OCI-LY3 (cell line): ENCODE measurements at regions not wholly inside any gene's neighbourhood (a gene's known extent, or its start where the extent isn't known, plus 50 kb on each side); places are given as distances from the start of the nearest gene placed in this dataset.

Source experiments
- H2AFZ ChIP-seq: fragments of 200-600, 300-600 bp; shearing (Covaris generic); 2 replicates; pipeline ENCODE4 v1.6.0; 2014; ENCODE audit warnings: antibody characterized with exemption, low read depth, low read length
- H3K27ac ChIP-seq: fragments of 200-600, 300-600 bp; sonication (generic); 2 replicates; pipeline ENCODE4 v1.5.1; 2014; ENCODE audit warnings: mild to moderate bottlenecking, low read length, moderate library complexity, mixed read lengths
- H3K27me3 ChIP-seq: fragments of 200-600, 300-600 bp; sonication (generic); 2 replicates; pipeline ENCODE4 v1.6.1; 2014; ENCODE audit warnings: low read depth, low read length, mixed read lengths
- H3K36me3 ChIP-seq: fragments of 200-600, 300-600 bp; sonication (generic); replicated peaks from 2 replicates; pipeline ENCODE3; 2014; ENCODE audit warnings: low read depth, low read length, mixed read lengths
- H3K4me1 ChIP-seq: fragments of 300-600, 200-600 bp; sonication (generic); 2 replicates; pipeline ENCODE4 v1.6.1; 2014; ENCODE audit warnings: low read length, mixed read lengths
- H3K4me2 ChIP-seq: fragments of 200-600, 300-600 bp; sonication (generic); 2 replicates; pipeline ENCODE4 v1.6.1; 2014; ENCODE audit warnings: low read length, mixed read lengths
- H3K4me3 ChIP-seq: fragments of 300-600, 200-600 bp; sonication (generic); 2 replicates; pipeline ENCODE4 v1.5.1; 2014; ENCODE audit warnings: antibody characterized with exemption, mild to moderate bottlenecking, low read length, moderate library complexity
- H3K79me2 ChIP-seq: fragments of 300-600, 200-600 bp; shearing (Covaris generic); 2 replicates; pipeline ENCODE4 v1.6.1; 2014; ENCODE audit warnings: mild to moderate bottlenecking, low read length, mixed read lengths
- H3K9ac ChIP-seq: fragments of 300-600, 200-600 bp; shearing (Covaris generic); 2 replicates; pipeline ENCODE4 v1.6.0; 2014; ENCODE audit warnings: mild to moderate bottlenecking, low read length, moderate library complexity
- H3K9me3 ChIP-seq: fragments of 200-600, 300-600 bp; shearing (Covaris generic); 2 replicates; pipeline ENCODE4 v1.6.1; 2014; ENCODE audit warnings: low read length, mixed read lengths; ENCODE audit not compliant: insufficient read depth
- H4K20me1 ChIP-seq: fragments of 200-600, 300-600 bp; sonication (generic); 2 replicates; pipeline ENCODE4 v1.6.1; 2016; ENCODE audit warnings: low read length, mixed read lengths; ENCODE audit not compliant: insufficient read depth
- CTCF ChIP-seq: fragments of 200-600, 300-600 bp; sonication (generic); IDR thresholded peaks from 2 replicates; pipeline ENCODE4 v1.5.1; 2014; ENCODE audit warnings: antibody characterized with exemption, low read length, low read depth
- EZH2phosphoT487 ChIP-seq: fragments of 200-600 bp; shearing (Covaris generic); IDR thresholded peaks from 2 replicates; pipeline ENCODE4 v1.6.1; 2018; ENCODE audit warnings: antibody characterized with exemption, mixed run types, low read depth

GRCh38 chr2:62573137-62573731, 67.2 kb upstream of the TMEM17 start:
- H3K27ac ChIP-seq: no peak overlapping the region
- no peaks in the 10 kb centered on the region for H3K9me3 ChIP-seq
- H3K4me3 ChIP-seq: no peak overlapping the region
- no peaks in the 10 kb centered on the region for H4K20me1 ChIP-seq
- peaks cover 17% of the 10 kb centered on the region for H3K4me1 ChIP-seq
- H2AFZ ChIP-seq: no peak overlapping the region
- H3K36me3 ChIP-seq: no peaks in the 10 kb centered on the region
- no peak for TF ChIP-seq CTCF
- TF ChIP-seq EZH2phosphoT487: no peak
- no peak overlapping the region for H3K9ac ChIP-seq
- H3K4me2 ChIP-seq: no peak overlapping the region
- H3K27me3 ChIP-seq: no peaks in the 10 kb centered on the region
- H3K79me2 ChIP-seq: no peaks in the 10 kb centered on the region

GRCh38 chr2:62570861-62571698, 65.1 kb upstream of the TMEM17 start:
- H3K79me2 ChIP-seq: no peaks in the 10 kb centered on the region
- no peaks in the 10 kb centered on the region for H4K20me1 ChIP-seq
- H3K4me1 ChIP-seq: peaks cover 17% of the 10 kb centered on the region
- no peaks in the 10 kb centered on the region for H3K36me3 ChIP-seq
- H3K9me3 ChIP-seq: no peaks in the 10 kb centered on the region
- H3K4me2 ChIP-seq: peak overlapping the region; percentile 84
- peak overlapping the region; percentile 25 for H2AFZ ChIP-seq
- H3K4me3 ChIP-seq: peak overlapping the region; percentile 71
- no peak overlapping the region for H3K27ac ChIP-seq
- H3K9ac ChIP-seq: 0 out of 2 replicates have a peak overlapping the region, but pooled peaks have one; percentile 2
- TF ChIP-seq EZH2phosphoT487: no peak
- no peak for TF ChIP-seq CTCF
- no peaks in the 10 kb centered on the region for H3K27me3 ChIP-seq

- Histone ChIP-seq H3K4me3 (peak overlapping the region; percentile 71), H3K36me3 (no peaks in the 10 kb centered on the region), H3K9me3 (no peaks in the 10 kb centered on the region), H3K4me1 (peaks cover 17% of the 10 kb centered on the region), H3K27ac (no peak overlapping the region), H3K27me3 (no peaks in the 10 kb centered on the region), H3K79me2 (no peaks in the 10 kb centered on the region), H4K20me1 (no peaks in the 10 kb centered on the region), H2AFZ (peak overlapping the region; percentile 25), H3K4me2 (peak overlapping the region; percentile 84), H3K9ac (0 out of 2 replicates have a peak overlapping the region, but pooled peaks have one; percentile 2)
- TF ChIP-seq CTCF: no peak
- TF ChIP-seq EZH2phosphoT487: no peak
These were observed 64.2 kb upstream of the TMEM17 start for GRCh38 chr2:62569907-62570841.
